Stimulated activated CD8-positive, alpha-beta memory T cell treated with anti-CD3 and anti-CD28 coated beads, Interleukin-2, amount 100 ng/mL, for 48 hours (primary cell): ENCODE measurements at regions not wholly inside any gene's neighbourhood (a gene's known extent, or its start where the extent isn't known, plus 50 kb on each side); places are given as distances from the start of the nearest gene placed in this dataset.
"Not testable (repeated sequence)": the region's sequence is repeated elsewhere in the genome, so short reads cannot be mapped to it uniquely, and the experiment has no call there.

Source experiments
- DNase-seq, 2 donors: peaks; one replicate each; pipeline ENCODE4 v3.0.0-alpha.2; 2020; ENCODE audit warnings: low read depth in 2 of 2

DNA sequence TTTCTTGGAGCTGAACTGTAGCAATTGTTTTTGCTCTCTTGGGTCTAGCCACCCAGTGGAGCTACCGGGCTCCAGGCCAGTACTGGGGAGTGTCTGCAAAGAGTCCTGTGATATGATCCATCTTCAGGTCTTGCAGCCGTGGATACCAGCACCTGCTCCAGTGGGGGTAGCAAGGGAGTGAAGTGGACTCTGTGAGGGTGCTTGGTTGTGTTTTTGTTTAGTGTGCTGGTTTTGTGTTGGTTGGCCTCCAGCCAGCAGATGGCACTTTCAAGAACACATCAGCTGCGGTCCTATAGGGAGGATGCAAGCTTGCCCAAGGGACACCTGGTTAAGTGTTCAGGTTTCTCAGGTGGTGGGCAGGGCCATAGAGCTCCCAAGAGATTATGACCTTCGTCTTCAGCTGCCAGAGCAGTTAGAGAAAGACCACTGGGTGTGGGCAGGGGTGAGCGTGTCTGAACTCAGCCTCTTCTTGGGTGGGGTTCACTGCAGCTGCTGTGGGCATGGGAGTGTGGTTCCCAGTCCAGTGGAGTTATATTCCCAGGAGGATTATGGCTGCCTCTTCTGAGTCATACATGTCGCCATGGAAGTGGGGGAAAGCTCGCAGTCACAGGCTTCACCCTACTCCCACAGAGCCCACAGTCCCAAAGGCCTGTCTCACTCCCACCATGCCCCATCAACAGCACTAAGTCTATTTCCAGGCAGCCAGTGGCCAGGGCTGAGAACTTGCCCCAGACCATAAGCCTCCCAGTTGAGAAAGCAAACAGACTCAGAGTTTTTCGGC is 811.6 kb downstream of the GLUD2 start:
- DNase-seq = no peak

DNA sequence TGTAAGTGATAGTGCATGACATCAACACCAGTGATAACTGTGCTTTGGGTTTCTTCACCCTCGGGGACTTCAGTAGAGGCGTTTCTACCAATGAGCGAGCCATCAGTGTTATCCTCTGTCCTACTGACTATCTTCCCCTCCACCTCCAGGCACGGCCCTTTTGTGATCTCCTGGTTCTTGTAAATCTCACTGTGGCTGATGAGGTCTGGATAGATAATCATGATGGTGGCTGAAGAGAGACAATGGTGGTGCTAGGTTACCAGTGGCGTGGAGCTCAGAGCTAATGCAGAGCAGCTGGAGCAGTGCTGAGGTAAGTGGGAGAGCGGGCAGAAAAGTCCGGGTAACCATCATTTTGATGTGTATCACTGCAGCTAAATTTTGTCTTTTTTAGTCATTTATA is 816.6 kb downstream of the GLUD2 start:
- no peak for DNase-seq

DNA sequence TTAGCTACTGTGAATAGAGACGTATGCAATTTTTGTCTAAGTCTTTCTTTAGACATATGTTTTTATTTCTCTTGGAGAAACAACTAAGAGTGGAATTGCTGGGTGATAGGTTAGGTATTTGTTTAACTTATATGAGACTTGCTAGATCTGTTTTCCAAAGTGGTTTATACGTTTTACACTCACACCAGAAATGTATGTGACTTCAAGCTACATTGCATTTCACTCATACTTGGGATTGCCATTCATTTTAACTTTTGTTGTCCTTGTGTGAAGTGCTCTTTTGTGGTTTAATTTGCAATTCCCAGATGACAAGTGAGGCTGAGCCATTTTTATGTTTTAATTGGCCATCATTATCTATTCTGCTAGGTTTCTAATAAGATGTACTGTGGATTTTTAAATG is 817.2 kb downstream of the GLUD2 start:
- DNase-seq = no peak

DNA sequence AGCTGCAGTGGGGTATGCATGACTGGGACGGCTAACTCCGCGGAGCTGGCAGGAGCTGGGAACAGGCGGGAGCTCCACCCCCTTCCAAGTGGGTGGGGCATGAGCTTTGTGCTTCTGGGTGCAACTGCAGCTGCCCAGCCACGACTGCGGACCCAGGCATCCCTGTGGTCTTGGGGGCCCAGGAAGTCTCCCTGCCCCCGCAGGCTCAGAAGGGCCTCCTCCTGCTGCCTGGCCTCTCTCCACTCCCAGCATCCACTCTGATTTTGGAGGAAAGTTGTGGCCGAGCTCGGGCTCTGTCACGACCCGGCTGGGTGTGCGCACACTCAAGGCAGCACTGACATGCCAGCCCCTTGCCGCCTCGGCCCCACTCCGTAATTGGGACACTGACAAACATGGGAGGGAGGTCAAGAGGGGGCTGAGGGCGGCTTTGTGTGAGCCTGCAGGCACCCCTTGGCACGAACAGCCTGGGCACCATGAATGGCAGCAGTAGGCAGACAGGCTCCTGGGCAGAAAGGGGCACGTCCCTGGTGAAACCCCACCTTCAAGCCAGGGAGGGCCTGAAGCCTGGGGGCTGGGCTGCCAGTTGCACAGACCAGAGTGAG is 822.6 kb downstream of the GLUD2 start:
- no peak for DNase-seq

DNA sequence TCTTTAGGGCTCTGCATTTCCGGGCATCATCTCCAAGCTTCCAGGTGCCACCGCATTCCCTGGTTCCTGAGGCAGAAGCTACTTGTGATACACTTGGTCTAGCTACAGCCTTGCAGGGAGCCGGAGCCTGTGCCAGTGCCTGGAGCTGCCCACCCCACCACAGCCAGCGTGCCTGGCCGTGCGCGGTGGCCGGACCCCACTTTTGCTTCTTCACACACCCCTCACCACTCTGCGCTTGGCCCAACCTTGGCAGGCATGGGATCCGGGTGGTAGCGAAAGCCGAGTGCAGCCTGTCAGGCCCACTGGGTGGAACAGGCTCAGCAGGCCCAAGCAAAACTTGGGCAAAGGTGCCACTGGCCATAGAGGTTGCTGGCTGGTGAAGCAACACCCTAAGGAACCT is 823.7 kb downstream of the GLUD2 start:
- no peak for DNase-seq

DNA sequence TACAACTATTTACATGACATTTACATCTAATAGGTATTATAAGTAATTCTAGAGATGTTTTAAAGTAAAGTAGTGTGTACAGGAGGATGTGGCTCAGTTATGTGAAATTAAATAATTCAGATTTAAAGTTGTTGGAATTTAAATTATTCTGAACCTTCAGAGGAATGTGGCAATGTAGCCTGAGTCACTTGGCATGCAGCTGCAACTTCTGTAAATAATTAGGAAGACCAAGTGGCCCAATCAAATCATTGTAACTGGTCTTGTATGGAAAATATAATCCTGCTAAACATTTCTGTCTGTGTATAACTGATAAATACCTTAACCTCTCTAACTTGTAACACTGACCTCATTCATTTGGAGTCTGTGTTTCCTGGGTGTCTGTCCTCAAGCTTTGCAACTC is 828.9 kb downstream of the GLUD2 start:
- DNase-seq = no peak

DNA sequence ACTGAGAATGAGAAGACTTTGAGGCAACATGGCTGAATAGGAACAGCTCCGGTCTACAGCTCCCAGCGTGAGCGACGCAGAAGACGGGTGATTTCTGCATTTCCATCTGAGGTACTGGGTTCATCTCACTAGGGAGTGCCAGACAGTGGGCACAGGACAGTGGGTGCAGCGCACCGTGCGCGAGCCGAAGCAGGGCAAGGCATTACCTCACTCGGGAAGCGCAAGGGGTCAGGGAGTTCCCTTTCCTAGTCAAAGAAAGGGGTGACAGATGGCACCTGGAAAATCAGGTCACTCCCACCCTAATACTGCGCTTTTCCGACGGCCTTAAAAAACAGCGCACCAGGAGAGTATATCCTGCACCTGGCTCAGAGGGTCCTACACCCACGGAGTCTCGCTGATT is 829.9 kb downstream of the GLUD2 start:
- not testable (repeated sequence) for DNase-seq

DNA sequence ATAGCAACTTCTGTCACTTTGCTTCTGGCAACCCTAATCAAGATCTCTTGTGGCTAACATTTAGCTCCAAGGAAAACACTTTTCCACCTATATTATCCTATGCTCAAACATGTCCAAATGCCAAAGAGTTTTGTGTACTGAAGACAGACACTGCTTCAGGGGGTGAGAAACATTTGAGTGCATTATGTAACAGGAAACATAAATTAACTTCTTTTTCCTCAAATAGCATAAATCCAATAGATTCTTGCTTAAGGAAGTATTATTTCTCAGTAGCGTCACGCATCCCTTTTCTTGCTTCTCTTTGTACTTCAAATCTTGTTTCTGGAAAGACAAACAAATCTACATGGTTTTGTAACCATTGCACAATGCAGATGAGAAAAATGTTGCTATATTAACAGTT is 839.1 kb downstream of the GLUD2 start:
- DNase-seq = no peak

DNA sequence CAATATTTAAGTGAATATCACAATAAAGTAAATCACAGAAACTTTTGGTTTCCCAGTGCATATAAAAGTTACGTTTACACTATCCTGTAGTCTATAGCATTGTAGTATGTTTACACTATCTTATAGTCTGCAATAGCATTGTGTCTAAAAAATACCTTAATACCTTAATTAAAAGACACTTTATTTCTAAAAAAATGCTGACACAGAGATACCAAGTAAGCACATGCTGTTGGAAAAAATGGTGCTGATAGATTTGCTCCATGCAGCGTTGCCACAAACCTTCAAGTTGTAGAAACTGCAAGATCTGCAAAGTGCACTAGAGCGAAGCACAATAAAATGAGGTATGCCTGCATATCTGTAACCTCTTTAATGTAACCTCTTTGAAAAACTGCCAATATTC is 847.3 kb downstream of the GLUD2 start:
- no peak for DNase-seq

DNA sequence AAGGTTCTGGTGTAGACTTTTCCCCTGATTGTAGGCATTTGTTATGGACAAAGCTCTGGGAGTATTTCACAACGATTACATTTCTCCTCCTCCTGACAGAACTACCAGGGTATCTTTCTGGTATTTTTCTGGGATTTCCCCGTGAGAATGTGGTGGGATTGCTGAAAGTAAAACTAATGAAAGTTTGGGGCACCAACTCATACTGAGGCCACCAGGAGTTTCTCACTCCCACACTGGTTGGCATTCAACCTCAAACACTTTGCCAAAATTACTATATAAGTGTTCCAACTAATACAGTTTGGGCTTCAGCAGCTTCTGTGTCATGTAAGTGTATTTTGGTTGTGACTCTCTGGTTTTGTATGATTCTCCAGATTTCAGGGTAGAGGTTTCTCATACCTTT is 855.1 kb downstream of the GLUD2 start:
- no peak for DNase-seq

DNA sequence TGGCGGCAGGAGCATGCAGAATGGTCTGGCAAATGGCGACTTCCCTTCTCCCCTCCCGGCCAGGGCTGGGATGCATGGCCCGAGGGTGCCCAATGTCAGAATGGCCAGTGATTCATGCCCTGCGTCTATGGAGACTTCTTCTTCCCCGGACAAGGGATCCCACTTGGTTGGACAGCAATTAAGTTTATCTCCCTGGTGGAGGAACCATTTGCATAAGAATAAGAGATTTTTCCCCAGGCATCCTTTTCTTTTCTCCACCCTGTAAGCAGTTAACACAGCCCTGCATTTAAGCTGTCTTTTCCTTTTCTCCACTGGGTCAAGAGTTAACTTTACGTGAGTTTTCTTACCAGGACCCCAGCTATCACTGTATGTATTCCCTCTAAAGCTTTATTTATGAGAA is 856.6 kb downstream of the GLUD2 start:
- no peak for DNase-seq

DNA sequence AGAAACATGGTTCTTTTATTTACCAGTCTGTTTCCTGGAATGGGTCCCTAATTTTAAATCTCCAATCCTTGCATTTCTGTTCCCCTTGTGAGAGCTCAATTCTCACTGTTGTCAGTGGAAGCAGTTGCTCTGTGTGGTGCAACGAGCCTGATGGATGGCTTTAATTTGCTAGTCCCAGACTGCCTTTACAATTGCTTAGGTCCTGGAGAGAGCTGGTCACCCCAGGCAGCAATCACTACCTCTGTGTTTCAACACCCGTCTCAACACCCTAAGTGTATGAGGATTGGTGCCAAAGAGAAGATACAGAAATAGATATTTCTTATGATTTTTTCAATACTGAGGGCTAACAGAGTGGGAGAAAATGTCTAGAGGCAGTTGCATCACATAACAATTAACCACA is 873.8 kb downstream of the GLUD2 start:
- no peak for DNase-seq

DNA sequence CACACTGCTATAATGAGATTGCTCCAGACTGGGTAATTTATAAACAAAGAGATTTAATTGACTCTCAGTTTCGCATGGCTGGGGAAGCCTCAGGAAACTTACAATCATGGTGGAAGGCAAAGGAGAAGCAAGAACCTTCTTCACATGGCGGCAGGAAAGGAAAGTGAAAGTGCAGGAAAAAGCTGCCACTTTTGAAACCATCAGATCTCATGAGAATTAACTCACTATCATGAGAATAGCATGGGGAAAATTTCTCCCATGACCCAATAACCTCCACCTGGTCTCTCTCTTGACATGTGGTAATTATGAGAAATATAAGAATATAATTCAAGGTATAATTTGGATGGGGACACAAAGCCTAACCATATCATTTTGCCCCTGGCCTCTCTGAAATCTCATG is 884.2 kb downstream of the GLUD2 start:
- DNase-seq = no peak

DNA sequence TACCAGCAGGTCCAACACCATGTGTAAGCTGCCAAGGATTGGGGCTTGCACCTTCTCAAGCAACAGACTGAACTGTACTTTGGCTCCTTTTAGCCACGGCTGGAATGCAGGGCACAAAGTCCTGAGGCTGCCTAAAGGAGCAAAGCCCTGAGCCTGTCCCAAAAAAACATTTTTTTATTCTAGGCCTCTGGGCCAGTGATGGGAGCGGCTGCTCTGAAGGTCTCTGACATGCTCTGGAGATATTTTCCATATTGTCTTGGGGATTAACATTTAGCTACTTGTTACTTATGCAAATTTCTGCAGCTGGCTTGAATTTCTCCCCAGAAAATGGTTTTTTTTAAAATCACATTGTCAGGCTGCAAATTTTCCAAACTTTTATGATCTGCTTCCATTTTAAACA is 885.3 kb downstream of the GLUD2 start:
- DNase-seq = no peak

DNA sequence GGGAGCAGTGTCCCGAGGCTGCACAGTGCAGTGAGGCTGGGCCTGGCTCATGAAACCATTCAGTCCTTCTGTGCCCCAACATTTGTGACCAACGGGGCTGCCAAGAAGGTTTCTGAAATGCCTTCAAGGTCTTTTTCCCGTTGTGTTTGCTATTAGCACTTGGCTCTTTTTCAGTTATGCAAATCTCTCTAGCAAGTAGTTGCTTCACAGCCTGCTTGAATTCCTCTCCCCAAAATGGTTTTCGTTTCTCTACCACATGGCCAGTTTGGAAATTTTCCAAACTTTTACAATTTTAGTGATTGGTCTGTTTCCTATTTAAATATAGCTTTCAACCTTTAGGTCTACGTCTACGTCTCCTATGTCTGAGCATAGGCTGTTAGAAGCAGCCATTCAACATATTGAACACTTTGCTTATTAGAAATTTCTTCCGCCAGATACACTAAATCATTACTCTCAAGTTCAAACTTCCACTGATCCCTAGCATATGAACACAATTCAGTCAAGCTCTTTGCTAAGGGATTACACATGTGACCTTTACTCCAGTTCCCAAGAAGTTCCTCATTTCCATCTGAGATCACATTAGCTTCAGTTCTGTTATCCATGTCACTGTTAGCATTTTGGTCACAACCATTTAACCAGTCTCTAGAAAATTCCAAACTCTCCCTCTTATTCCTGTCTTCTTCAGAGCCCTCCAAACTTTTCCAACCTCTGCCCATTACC is 901.8 kb downstream of the GLUD2 start:
- DNase-seq = no peak

DNA sequence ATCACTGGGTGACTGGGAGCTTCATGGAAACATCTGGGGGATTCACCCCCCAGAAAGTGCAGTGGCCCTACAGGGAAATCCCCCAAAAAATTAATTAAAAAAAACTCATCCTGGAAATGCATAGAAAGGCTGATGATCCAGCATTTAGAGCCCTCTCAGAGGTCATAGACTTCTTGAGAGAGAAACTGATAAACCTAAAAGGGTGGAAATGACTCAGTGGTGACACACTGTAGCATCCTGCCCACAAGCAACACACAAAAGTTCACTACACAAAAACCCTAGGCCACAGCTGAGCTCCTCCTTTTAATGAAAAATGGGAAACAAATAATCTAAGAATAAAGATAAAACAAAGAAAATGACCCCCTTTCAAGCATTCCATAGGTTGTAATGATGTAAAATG is 911.5 kb downstream of the GLUD2 start:
- DNase-seq = no peak

DNA sequence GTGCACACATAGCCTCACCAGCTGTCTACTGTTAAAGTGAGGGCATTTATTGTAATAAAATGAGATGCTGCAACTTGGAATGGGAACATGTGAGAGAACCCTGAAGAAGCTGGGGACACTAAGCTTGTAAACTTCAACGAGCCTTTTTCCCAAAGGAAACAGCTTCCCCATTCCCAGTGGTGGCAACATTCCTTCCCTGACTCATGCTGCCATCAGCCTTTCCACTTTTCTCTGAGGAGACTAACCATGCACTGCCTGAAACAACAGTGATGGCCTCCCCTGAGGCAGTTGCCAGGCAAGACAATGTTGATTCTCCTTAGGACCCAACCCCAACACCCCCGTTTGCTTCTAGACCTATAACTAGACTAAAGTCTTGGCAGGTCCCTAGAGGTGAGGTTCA is 928.3 kb downstream of the GLUD2 start:
- no peak for DNase-seq

DNA sequence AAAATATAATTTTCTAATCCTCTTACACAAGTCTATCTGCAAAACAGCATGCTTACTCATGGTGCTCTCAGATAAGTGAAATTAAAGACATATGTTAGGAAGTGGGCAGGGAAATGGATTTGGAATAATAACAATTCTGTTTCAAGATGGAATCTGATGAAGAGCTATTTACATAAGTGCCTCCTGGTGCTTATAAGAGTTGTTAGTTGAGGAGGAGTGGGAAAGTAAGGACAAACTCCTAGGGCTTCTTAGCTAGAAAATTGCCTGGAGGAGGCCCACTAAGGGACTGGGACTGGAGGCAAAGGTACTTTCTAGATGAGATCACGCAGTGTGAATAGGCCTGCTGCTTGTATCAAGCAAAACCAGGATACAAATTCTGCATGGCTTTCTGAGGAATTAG is 939.8 kb downstream of the GLUD2 start:
- DNase-seq = no peak

DNA sequence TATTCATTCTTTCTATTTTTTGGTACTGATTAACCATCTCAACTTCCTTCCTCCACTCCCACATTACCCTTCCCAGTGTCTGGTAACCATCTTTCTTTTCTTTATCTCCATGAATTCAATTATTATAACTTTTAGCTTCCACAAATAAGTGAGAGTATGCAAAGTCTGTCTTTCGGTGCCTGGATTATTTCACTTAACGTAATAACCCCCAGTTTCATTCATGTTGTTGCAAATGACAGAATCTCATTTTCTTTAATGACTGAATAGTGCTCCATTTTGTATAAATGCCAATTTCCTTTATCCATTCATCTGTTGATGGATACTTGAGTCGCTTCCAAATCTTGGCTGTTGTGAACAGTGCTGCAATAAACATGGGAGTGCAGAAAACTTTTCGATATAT is 940.4 kb downstream of the GLUD2 start:
- no peak for DNase-seq

DNA sequence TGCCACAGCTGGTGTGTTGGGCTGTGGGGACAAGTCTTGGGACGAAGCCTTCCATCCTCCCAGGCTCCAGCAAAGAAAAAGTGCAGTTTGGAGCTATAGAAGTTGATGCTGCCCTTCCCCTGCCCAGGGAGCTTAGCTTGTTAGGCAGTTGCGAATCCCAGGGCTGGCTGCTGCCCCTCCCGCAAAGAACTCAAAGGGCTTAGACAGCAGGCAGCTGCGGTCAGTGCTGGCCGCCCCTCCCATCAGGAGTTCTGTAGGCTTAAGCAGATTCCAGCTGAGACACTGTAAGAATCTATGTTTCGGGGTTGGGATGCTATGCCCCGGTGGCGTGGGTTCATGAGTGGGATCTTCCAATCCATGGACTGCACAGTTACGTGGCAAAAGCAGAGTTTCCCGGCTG is 956.7 kb downstream of the GLUD2 start:
- no peak for DNase-seq

DNA sequence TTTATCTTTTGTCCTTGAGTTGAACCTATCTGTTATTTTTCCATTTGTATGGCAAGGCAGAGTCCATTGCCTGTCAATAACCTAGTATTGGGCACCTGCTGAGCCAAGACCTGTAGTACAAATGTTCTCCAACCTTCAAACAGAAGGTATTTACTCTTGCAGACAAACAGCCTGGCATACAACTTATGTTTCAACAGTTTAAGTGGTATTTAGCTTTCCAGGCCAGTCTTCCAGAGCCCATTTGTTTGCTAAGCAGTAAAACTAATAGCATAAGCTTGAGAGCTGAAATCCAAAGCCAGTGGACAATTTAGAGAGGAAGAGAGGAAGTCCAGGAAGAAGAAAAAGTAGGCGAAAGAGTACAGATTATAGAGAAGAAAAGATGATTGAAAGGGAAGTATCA is 979.3 kb downstream of the GLUD2 start:
- DNase-seq = no peak

DNA sequence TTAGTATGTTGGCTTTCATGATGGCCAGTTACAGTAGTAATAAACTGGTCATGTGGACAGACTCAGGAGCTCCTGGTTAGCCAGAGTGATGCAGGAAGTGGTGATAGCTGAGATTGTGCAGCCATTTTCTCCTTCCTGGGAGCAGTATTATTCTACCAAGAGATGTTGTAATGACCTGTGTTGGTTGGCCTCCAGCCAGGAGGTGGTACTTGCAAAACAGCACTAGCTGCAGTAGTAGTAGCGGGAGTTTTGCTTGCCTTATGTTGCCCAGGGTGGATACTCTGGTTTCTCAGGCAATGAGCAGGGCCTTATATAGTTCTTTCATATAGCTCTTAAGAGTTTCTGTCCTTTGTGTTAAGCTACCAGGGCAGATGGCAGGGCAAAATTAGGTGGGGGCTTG is 998.8 kb downstream of the GLUD2 start:
- no peak for DNase-seq

DNA sequence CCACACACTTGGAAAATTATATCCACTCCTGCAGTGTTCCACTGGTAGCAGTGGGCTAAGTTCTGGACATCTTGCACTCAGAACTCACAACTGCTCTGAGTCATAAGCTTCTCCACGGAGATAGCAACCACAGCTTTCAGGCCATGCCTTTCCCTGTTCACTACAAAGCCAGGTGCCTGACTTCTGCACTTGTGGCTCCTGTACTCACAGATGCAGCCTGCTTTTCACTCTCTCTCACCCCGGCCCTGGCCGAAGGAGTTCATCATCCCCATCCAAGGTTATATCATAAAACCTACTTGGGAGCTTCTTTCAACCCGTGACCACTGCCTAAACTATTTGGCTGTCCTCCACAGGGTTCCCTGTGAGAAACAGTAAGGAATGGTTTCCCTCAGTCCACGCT is 999.4 kb downstream of the GLUD2 start:
- no peak for DNase-seq
